ENCODE measurements at regions not wholly inside any gene's neighbourhood (a gene's known extent, or its start where the extent isn't known, plus 50 kb on each side); places are given as distances from the start of the nearest gene placed in this dataset.

- TF ChIP-seq, protein P1, sequence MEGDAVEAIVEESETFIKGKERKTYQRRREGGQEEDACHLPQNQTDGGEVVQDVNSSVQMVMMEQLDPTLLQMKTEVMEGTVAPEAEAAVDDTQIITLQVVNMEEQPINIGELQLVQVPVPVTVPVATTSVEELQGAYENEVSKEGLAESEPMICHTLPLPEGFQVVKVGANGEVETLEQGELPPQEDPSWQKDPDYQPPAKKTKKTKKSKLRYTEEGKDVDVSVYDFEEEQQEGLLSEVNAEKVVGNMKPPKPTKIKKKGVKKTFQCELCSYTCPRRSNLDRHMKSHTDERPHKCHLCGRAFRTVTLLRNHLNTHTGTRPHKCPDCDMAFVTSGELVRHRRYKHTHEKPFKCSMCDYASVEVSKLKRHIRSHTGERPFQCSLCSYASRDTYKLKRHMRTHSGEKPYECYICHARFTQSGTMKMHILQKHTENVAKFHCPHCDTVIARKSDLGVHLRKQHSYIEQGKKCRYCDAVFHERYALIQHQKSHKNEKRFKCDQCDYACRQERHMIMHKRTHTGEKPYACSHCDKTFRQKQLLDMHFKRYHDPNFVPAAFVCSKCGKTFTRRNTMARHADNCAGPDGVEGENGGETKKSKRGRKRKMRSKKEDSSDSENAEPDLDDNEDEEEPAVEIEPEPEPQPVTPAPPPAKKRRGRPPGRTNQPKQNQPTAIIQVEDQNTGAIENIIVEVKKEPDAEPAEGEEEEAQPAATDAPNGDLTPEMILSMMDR (IDR thresholded peaks at IDR 0.05), result no peak
- no peak for TF ChIP-seq POLR2A (IDR thresholded peaks at IDR 0.05)
- TF ChIP-seq EP300 (IDR thresholded peaks at IDR 0.05), result no peak
Measured at GRCh38 chr15:92847841-92848240, 52.3 kb upstream of the CHD2 start.
